Astrocyte of the cerebellum (primary cell): ENCODE measurements at regions not wholly inside any gene's neighbourhood (a gene's known extent, or its start where the extent isn't known, plus 50 kb on each side); places are given as distances from the start of the nearest gene placed in this dataset.

Experiments used
- DNase-seq: peaks from one replicate; pipeline ENCODE4 v3.0.0-alpha.2; 2011; ENCODE audit warnings: low read depth
- H3K4me3 ChIP-seq: 2 replicates; pipeline ENCODE4 v1.5.1; 2011; ENCODE audit warnings: mild to moderate bottlenecking, low read depth, low read length, moderate library complexity
- CTCF ChIP-seq: IDR thresholded peaks from 2 replicates; pipeline ENCODE4 v1.5.1; 2012; ENCODE audit warnings: low read length, low read depth, moderate library complexity, mild to moderate bottlenecking; ENCODE audit errors: missing control alignments
- in situ Hi-C: cut with HindIII; loops from 2 replicates; pipeline ENCODE4 v1.10.0; 2017; ENCODE audit warnings: low sequenced_read_pairs

GRCh38 chr12:18168016-18168415 is 78.0 kb upstream of the RERGL start:
- no peak overlapping the region for H3K4me3 ChIP-seq
- no peak for DNase-seq
- in situ Hi-C loops = no loop called here
- no peak for TF ChIP-seq CTCF

- H3K4me3 ChIP-seq = no peak overlapping the region
- in situ Hi-C loops = no loop called here
- TF ChIP-seq CTCF = no peak
- no peak for DNase-seq
Observed at GRCh38 chr12:18165889-18166288, 75.9 kb upstream of the RERGL start.

- no peak overlapping the region for H3K4me3 ChIP-seq
- DNase-seq = peak; percentile 29
- no peak for TF ChIP-seq CTCF
- in situ Hi-C loops = no loop called here
Observed at GRCh38 chr12:18165422-18165871, 75.5 kb upstream of the RERGL start.

GRCh38 chr12:18160901-18161300 is 70.9 kb upstream of the RERGL start:
- DNase-seq = no peak
- H3K4me3 ChIP-seq = no peak overlapping the region
- in situ Hi-C loops = no loop called here
- TF ChIP-seq CTCF = no peak

- H3K4me3 ChIP-seq = no peak overlapping the region
- DNase-seq = no peak
- in situ Hi-C loops = no loop called here
- TF ChIP-seq CTCF = peak; percentile 73
Observed at GRCh38 chr12:18158774-18159557, 69.0 kb upstream of the RERGL start.

GRCh38 chr12:18153826-18154225 is 63.8 kb upstream of the RERGL start:
- no peak overlapping the region for H3K4me3 ChIP-seq
- no peak for TF ChIP-seq CTCF
- in situ Hi-C loops = no loop called here
- DNase-seq = no peak
